ENCODE measurements at regions not wholly inside any gene's neighbourhood (a gene's known extent, or its start where the extent isn't known, plus 50 kb on each side); places are given as distances from the start of the nearest gene placed in this dataset.

- no TSS peak for BruUV-seq (replicated peaks)
- no peak for ATAC-seq
- H3K4me3 ChIP-seq (ENCODE audit: low read depth in 2 of 2, low read length in 2 of 2), result no peak overlapping the region
- H3K36me3 ChIP-seq (ENCODE audit: control insufficient read depth, insufficient read depth, low read length), result no peaks in the 10 kb centered on the region
- TF ChIP-seq, protein P1, sequence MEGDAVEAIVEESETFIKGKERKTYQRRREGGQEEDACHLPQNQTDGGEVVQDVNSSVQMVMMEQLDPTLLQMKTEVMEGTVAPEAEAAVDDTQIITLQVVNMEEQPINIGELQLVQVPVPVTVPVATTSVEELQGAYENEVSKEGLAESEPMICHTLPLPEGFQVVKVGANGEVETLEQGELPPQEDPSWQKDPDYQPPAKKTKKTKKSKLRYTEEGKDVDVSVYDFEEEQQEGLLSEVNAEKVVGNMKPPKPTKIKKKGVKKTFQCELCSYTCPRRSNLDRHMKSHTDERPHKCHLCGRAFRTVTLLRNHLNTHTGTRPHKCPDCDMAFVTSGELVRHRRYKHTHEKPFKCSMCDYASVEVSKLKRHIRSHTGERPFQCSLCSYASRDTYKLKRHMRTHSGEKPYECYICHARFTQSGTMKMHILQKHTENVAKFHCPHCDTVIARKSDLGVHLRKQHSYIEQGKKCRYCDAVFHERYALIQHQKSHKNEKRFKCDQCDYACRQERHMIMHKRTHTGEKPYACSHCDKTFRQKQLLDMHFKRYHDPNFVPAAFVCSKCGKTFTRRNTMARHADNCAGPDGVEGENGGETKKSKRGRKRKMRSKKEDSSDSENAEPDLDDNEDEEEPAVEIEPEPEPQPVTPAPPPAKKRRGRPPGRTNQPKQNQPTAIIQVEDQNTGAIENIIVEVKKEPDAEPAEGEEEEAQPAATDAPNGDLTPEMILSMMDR (IDR thresholded peaks at IDR 0.05), result no peak
- H3K27me3 ChIP-seq (ENCODE audit: control insufficient read depth, insufficient read depth, low read length), result no peaks in the 10 kb centered on the region; the same call in none of the 2 replicates
- DNase-seq (ENCODE audit: low read depth, low spot score), result no peak
- ChIA-PET CTCF (no interaction called here), POLR2A (no interaction called here)
- H3K9me3 ChIP-seq (ENCODE audit: control insufficient read depth, insufficient read depth, low read depth, low read length), result peaks cover 4% of the 10 kb centered on the region; the same call in 1 of the 2 replicates
- intact Hi-C loops (cut with micrococcal nuclease; ENCODE audit: unreplicated experiment) (no loop called here), in situ Hi-C loops (cut with HindIII; ENCODE audit: low pct_unique_long_range_greater_than_20kb, low sequenced_read_pairs) (no loop called here)
- H3K27ac ChIP-seq (ENCODE audit: low read length), result no peak overlapping the region
- no peaks in the 10 kb centered on the region for H3K4me1 ChIP-seq (ENCODE audit: control insufficient read depth, insufficient read depth, low read length)
Observed at GRCh38 chr6:6509284-6509683, 79.2 kb upstream of the LY86 start.

DNA sequence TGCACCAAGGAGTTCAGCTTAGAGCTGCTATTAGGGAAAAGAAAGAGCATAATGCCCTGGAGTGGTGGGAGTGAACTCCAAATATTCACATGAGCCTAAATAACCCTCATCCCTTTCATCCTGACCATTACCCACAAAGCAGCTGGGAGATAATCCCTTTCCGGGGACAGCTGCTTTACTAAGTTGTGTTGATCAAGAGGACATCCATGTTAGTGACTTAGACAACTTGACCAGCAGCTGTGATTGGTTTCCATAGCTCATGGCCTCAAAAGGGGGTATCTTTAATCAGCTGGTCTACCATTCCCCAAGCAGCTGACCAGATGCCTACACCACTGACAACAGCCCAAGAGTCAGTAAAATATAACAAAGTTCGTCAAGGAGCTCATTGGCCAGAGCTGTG lies 75.8 kb upstream of the LY86 start:
- Histone ChIP-seq H3K9me3 (ENCODE audit: control insufficient read depth, insufficient read depth, low read depth, low read length) (peaks cover 4% of the 10 kb centered on the region; the same call in 1 of the 2 replicates), H3K36me3 (ENCODE audit: control insufficient read depth, insufficient read depth, low read length) (no peaks in the 10 kb centered on the region), H3K4me3 (ENCODE audit: low read depth in 2 of 2, low read length in 2 of 2) (no peak overlapping the region), H3K4me1 (ENCODE audit: control insufficient read depth, insufficient read depth, low read length) (no peaks in the 10 kb centered on the region), H3K27ac (ENCODE audit: low read length) (no peak overlapping the region), H3K27me3 (ENCODE audit: control insufficient read depth, insufficient read depth, low read length) (no peaks in the 10 kb centered on the region; the same call in none of the 2 replicates)
- POLR2A ChIA-PET, result no interaction called here
- DNase-seq (ENCODE audit: low read depth, low spot score) (no peak), ATAC-seq (no peak)
- in situ Hi-C loops (cut with HindIII; ENCODE audit: low pct_unique_long_range_greater_than_20kb, low sequenced_read_pairs) (no loop called here), intact Hi-C loops (cut with micrococcal nuclease; ENCODE audit: unreplicated experiment) (no loop called here)
- BruUV-seq (replicated peaks), result no TSS peak
- CTCF ChIA-PET, result no interaction called here
- TF ChIP-seq POLR2AphosphoS5 (IDR thresholded peaks at IDR 0.05; ENCODE audit: low read depth, low read length) (no peak), TCF7L2 (IDR thresholded peaks at IDR 0.05; ENCODE audit: low read depth, low read length) (no peak), SIN3A (IDR thresholded peaks at IDR 0.05; ENCODE audit: borderline replicate concordance, insufficient read depth, low read depth, low read length) (no peak)
- TF ChIP-seq, protein P2, sequence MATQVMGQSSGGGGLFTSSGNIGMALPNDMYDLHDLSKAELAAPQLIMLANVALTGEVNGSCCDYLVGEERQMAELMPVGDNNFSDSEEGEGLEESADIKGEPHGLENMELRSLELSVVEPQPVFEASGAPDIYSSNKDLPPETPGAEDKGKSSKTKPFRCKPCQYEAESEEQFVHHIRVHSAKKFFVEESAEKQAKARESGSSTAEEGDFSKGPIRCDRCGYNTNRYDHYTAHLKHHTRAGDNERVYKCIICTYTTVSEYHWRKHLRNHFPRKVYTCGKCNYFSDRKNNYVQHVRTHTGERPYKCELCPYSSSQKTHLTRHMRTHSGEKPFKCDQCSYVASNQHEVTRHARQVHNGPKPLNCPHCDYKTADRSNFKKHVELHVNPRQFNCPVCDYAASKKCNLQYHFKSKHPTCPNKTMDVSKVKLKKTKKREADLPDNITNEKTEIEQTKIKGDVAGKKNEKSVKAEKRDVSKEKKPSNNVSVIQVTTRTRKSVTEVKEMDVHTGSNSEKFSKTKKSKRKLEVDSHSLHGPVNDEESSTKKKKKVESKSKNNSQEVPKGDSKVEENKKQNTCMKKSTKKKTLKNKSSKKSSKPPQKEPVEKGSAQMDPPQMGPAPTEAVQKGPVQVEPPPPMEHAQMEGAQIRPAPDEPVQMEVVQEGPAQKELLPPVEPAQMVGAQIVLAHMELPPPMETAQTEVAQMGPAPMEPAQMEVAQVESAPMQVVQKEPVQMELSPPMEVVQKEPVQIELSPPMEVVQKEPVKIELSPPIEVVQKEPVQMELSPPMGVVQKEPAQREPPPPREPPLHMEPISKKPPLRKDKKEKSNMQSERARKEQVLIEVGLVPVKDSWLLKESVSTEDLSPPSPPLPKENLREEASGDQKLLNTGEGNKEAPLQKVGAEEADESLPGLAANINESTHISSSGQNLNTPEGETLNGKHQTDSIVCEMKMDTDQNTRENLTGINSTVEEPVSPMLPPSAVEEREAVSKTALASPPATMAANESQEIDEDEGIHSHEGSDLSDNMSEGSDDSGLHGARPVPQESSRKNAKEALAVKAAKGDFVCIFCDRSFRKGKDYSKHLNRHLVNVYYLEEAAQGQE (IDR thresholded peaks at IDR 0.05; ENCODE audit: insufficient read depth in 1 of 2, low read depth in 2 of 2, low read length in 1 of 2), result no peak
- TF ChIP-seq, protein P1 (IDR thresholded peaks at IDR 0.05), result no peak
